ENCODE measurements at regions not wholly inside any gene's neighbourhood (a gene's known extent, or its start where the extent isn't known, plus 50 kb on each side); places are given as distances from the start of the nearest gene placed in this dataset.
"Not testable (repeated sequence)": the region's sequence is repeated elsewhere in the genome, so short reads cannot be mapped to it uniquely, and the experiment has no call there.

DNA sequence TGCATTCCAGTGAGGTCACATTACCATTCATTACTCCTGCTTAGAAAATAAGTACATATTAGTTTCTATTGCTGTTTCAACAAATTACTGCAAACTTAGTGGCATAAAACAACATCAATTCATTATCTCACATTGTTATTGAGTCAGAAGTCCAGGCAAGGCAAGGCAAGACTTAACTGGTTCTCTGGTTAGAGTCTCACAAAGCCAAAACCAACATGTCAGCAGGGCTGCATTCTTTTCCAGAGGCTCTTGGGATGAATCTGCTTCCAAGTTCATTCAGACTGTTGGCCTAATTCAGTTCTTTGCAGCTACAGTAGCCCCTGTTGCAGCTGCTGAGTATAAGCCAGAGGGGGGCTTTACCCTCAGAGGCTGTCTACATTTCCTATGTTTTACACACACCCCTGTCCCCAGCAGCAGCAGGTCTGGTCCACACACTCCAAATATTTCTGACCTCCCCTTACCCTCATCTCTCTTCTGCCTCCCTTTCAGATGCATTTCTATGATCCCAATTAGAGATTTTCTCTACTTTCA lies 892.1 kb upstream of the EPHA5 start:
- CTCF ChIA-PET (ENCODE audit: low intra/inter-chr PET ratio, low total read pairs) = no interaction called here
- Histone ChIP-seq H3K9ac (ENCODE audit: insufficient read depth, low read depth, low read length) (no peak overlapping the region), H3K36me3 (replicated peaks in 1 of 2; ENCODE audit: control insufficient read depth in 1 of 2, insufficient read depth in 2 of 2, low read length in 2 of 2) (no peaks in the 10 kb centered on the region), H3K27me3 (ENCODE audit: control insufficient read depth in 1 of 2, insufficient read depth in 2 of 2, low read length in 2 of 2) (no peaks in the 10 kb centered on the region), H3K27ac (ENCODE audit: extremely low read length, insufficient read depth, low read length) (no peak overlapping the region), H3K9me3 (ENCODE audit: low read length) (no peaks in the 10 kb centered on the region), H3K4me2 (ENCODE audit: low read depth, low read length) (no peak overlapping the region), H3K79me2 (ENCODE audit: insufficient read depth, low read length) (no peaks in the 10 kb centered on the region), H4K20me1 (ENCODE audit: insufficient read depth, low read length) (no peaks in the 10 kb centered on the region), H3K4me3 (replicated peaks in 1 of 3; ENCODE audit: insufficient read depth in 1 of 3, low read depth in 2 of 3, low read length in 3 of 3) (no peak overlapping the region), H3K4me1 (ENCODE audit: insufficient read depth, low read length) (no peaks in the 10 kb centered on the region), H2AFZ (ENCODE audit: low read length) (no peak overlapping the region)
- TF ChIP-seq, protein P1, sequence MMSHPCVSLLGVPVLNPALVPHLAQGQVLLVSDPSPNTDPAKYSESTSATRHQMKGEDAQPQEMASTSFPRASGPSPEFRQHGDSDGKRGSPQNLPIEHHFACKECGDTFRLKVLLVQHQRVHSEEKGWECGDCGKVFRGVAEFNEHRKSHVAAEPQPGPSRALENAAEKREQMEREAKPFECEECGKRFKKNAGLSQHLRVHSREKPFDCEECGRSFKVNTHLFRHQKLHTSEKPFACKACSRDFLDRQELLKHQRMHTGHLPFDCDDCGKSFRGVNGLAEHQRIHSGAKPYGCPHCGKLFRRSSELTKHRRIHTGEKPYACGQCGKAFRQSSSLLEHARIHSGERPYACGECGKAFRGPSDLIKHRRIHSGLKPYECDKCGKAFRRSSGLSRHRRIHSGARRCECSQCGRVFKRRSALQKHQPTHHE (CRISPR knock-in tag; IDR thresholded peaks at IDR 0.05; ENCODE audit: borderline replicate concordance) = no peak
- TF ChIP-seq NR2F6 (IDR thresholded peaks at IDR 0.05) (no peak), NR2F6 (CRISPR knock-in tag; IDR thresholded peaks at IDR 0.05) (no peak)
- TF ChIP-seq, protein P2, sequence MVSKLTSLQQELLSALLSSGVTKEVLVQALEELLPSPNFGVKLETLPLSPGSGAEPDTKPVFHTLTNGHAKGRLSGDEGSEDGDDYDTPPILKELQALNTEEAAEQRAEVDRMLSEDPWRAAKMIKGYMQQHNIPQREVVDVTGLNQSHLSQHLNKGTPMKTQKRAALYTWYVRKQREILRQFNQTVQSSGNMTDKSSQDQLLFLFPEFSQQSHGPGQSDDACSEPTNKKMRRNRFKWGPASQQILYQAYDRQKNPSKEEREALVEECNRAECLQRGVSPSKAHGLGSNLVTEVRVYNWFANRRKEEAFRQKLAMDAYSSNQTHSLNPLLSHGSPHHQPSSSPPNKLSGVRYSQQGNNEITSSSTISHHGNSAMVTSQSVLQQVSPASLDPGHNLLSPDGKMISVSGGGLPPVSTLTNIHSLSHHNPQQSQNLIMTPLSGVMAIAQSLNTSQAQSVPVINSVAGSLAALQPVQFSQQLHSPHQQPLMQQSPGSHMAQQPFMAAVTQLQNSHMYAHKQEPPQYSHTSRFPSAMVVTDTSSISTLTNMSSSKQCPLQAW (CRISPR knock-in tag; IDR thresholded peaks at IDR 0.05) = no peak
- ATAC-seq (no peak), DNase-seq (ENCODE audit: low spot score) (no peak), FAIRE-seq (no peak)
- intact Hi-C loops (cut with micrococcal nuclease; ENCODE audit: unreplicated experiment) (no loop called here), in situ Hi-C loops (cut with HindIII; ENCODE audit: extremely low pct_ligation_motif_present, low pct_unique_long_range_greater_than_20kb) (no loop called here)
- no TSS peak for BruUV-seq (replicated peaks)
- POLR2A ChIA-PET = no interaction called here

DNA sequence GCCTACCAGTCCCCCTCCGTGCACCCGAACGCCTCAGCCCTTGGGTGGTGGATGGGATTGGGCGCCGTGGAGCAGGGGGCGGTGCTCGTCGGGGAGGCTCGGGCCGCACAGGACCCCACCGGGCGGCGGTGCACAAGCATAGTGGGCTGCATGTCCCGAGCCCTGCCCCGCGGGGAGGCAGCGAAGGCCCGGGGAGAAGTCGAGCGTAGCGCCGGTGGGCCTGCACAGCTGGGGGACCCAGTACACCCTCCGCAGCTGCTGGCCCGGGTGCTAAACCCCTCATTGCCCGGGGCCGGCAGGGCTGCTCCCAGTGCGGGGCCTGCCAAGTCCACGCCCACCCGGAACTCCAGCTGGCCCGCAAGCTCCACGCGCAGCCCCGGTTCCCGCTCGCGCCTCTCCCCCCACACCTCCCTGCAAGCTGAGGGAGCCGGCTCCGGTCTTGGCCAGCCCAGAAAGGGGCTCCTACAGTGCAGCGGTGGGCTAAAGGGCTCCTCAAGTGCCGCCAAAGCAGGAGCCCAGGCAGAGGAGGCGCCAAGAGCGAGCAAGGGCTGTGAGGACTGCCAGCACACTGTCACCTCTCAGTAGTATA lies 891.3 kb upstream of the EPHA5 start:
- not testable (repeated sequence) for FAIRE-seq

More for the DNA sequence above, 891.3 kb upstream of the EPHA5 start:
- ATAC-seq; intact Hi-C loops (cut with micrococcal nuclease; ENCODE audit: unreplicated experiment); DNase-seq (ENCODE audit: low spot score); H3K79me2 ChIP-seq (ENCODE audit: insufficient read depth, low read length); H3K4me3 ChIP-seq (replicated peaks in 1 of 3; ENCODE audit: insufficient read depth in 1 of 3, low read depth in 2 of 3, low read length in 3 of 3); H3K9me3 ChIP-seq (ENCODE audit: low read length); H3K36me3 ChIP-seq (replicated peaks in 1 of 2; ENCODE audit: control insufficient read depth in 1 of 2, insufficient read depth in 2 of 2, low read length in 2 of 2); H3K27me3 ChIP-seq (ENCODE audit: control insufficient read depth in 1 of 2, insufficient read depth in 2 of 2, low read length in 2 of 2); H3K9ac ChIP-seq (ENCODE audit: insufficient read depth, low read depth, low read length); H4K20me1 ChIP-seq (ENCODE audit: insufficient read depth, low read length); POLR2A ChIA-PET; CTCF ChIA-PET (ENCODE audit: low intra/inter-chr PET ratio, low total read pairs); BruUV-seq (replicated peaks); in situ Hi-C loops (cut with HindIII; ENCODE audit: extremely low pct_ligation_motif_present, low pct_unique_long_range_greater_than_20kb); H3K4me2 ChIP-seq (ENCODE audit: low read depth, low read length); H3K4me1 ChIP-seq (ENCODE audit: insufficient read depth, low read length); H3K27ac ChIP-seq (ENCODE audit: extremely low read length, insufficient read depth, low read length); H2AFZ ChIP-seq (ENCODE audit: low read length): not testable (repeated sequence)
- WGBS (ENCODE audit: low lambda C conversion rate) = 85% methylated on average over 5 of the region's 42 CpGs

All from HepG2 (cell line).